Mesendoderm (in vitro differentiated cells): ENCODE measurements at regions not wholly inside any gene's neighbourhood (a gene's known extent, or its start where the extent isn't known, plus 50 kb on each side); places are given as distances from the start of the nearest gene placed in this dataset.
"Not testable (repeated sequence)": the region's sequence is repeated elsewhere in the genome, so short reads cannot be mapped to it uniquely, and the experiment has no call there.

Experiments
- DNase-seq: peaks from one replicate; pipeline ENCODE4 v3.0.0; 2013
- H2AK5ac ChIP-seq: 2 replicates; pipeline ENCODE4 v1.6.1; 2013; ENCODE audit warnings: low read length, inconsistent platforms
- H2BK120ac ChIP-seq: 2 replicates; pipeline ENCODE4 v1.6.1; 2013; ENCODE audit warnings: low read depth, mild to moderate bottlenecking, low read length, moderate library complexity, mixed read lengths
- H2BK15ac ChIP-seq: replicated peaks from 2 replicates; pipeline ENCODE4 v1.6.1; 2013; ENCODE audit warnings: low read depth, mild to moderate bottlenecking, moderate library complexity
- H2BK5ac ChIP-seq: 2 replicates; pipeline ENCODE4 v1.6.1; 2013; ENCODE audit warnings: low read length, inconsistent platforms
- H3K18ac ChIP-seq: 2 replicates; pipeline ENCODE4 v1.6.1; 2013; ENCODE audit warnings: mild to moderate bottlenecking, low read length, mixed read lengths
- H3K23ac ChIP-seq: one replicate; pipeline ENCODE4 v1.6.1; 2013; ENCODE audit warnings: low read length
- H3K27ac ChIP-seq: 2 replicates; pipeline ENCODE4 v1.5.1; 2013; ENCODE audit warnings: low read depth, mild to moderate bottlenecking, inconsistent platforms, low read length, moderate library complexity
- H3K27me3 ChIP-seq: 2 replicates; pipeline ENCODE4 v1.6.1; 2013; ENCODE audit warnings: low read length, control low read depth, mild to moderate bottlenecking, inconsistent platforms; ENCODE audit not compliant: insufficient read depth, poor library complexity
- H3K36me3 ChIP-seq: 2 replicates; pipeline ENCODE4 v1.6.1; 2013; ENCODE audit warnings: low read length, inconsistent platforms; ENCODE audit not compliant: control insufficient read depth, insufficient read depth
- H3K4ac ChIP-seq: one replicate; pipeline ENCODE4 v1.6.1; 2013; ENCODE audit warnings: low read depth, mild to moderate bottlenecking, low read length, moderate library complexity
- H3K4me1 ChIP-seq: 2 replicates; pipeline ENCODE4 v1.6.1; 2013; ENCODE audit warnings: low read depth, low read length, inconsistent platforms; ENCODE audit not compliant: control insufficient read depth
- H3K4me2 ChIP-seq: 2 replicates; pipeline ENCODE4 v1.6.1; 2013; ENCODE audit warnings: low read length
- H3K4me3 ChIP-seq: 2 replicates; pipeline ENCODE4 v1.5.1; 2013; ENCODE audit warnings: mild to moderate bottlenecking, low read length
- H3K56ac ChIP-seq: one replicate; pipeline ENCODE4 v1.6.1; 2013; ENCODE audit warnings: low read length
- H3K79me1 ChIP-seq: 2 replicates; pipeline ENCODE4 v1.6.1; 2013; ENCODE audit warnings: low read length, inconsistent platforms
- H3K79me2 ChIP-seq: 2 replicates; pipeline ENCODE4 v1.6.1; 2013; ENCODE audit warnings: mild to moderate bottlenecking, low read length; ENCODE audit not compliant: control insufficient read depth, insufficient read depth
- H3K9ac ChIP-seq: 2 replicates; pipeline ENCODE4 v1.6.1; 2013; ENCODE audit warnings: low read length, inconsistent platforms
- H4K5ac ChIP-seq: one replicate; pipeline ENCODE4 v1.6.1; 2013; ENCODE audit warnings: low read length
- H4K8ac ChIP-seq: one replicate; pipeline ENCODE4 v1.6.1; 2013; ENCODE audit warnings: low read depth, mild to moderate bottlenecking, control low read depth, low read length, moderate library complexity
- WGBS: extraction: QIAGEN DNeasy Blood & Tissue Kit; methylation state at CpG from one replicate; pipeline ENCODE4 v1.1.7; 2013; ENCODE audit warnings: low lambda C conversion rate, missing lambda C conversion rate; ENCODE audit not compliant: insufficient coverage; ENCODE audit errors: extremely low coverage; 5-methylcytosine and 5-hydroxymethylcytosine counted together

GRCh38 chr16:35599429-35600160 lies 2140.2 kb downstream of the TP53TG3F start:
- Histone ChIP-seq H3K79me1 (no peaks in the 10 kb centered on the region), H3K23ac (no peak overlapping the region), H4K5ac (no peak overlapping the region), H2BK15ac (no peak overlapping the region), H4K8ac (no peak overlapping the region), H3K9ac (no peak overlapping the region), H3K56ac (no peak overlapping the region), H3K4me1 (no peaks in the 10 kb centered on the region), H3K18ac (no peak overlapping the region), H2AK5ac (no peak overlapping the region), H3K4me3 (no peak overlapping the region), H3K4ac (no peak overlapping the region), H3K27ac (no peak overlapping the region), H2BK5ac (no peak overlapping the region), H3K27me3 (no peaks in the 10 kb centered on the region), H3K36me3 (no peaks in the 10 kb centered on the region), H2BK120ac (no peak overlapping the region), H3K4me2 (no peak overlapping the region), H3K79me2 (no peaks in the 10 kb centered on the region)
- DNase-seq: no peak
- no CpG with 5 or more reads among the region's 6 CpGs for WGBS

DNA sequence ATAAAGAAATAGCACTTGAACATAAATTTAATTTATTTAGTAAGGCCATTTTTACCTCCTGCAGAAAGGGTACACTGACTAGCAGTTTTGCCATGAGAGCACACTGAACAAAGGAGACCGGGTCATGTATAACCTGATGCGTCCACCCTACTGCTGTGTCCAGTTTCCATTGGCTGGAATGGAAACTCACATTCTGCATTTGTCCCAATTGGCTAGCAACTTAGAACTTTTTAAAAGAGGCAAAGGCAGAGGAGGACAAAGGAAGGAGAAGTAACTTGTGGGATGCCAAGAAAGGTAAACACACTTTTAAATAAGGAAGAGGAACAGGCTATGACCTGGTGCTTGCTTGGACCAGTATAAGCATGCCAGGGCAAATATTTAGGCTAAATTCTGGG lies 2140.7 kb downstream of the TP53TG3F start:
- H3K27me3 ChIP-seq, DNase-seq, H3K79me1 ChIP-seq, H3K4me3 ChIP-seq, H3K4me2 ChIP-seq, H2BK15ac ChIP-seq, H3K9ac ChIP-seq, H3K56ac ChIP-seq, H3K27ac ChIP-seq, H2AK5ac ChIP-seq, H3K79me2 ChIP-seq, H2BK5ac ChIP-seq, H3K4ac ChIP-seq, H3K23ac ChIP-seq, H4K8ac ChIP-seq, H3K36me3 ChIP-seq, H3K18ac ChIP-seq, H2BK120ac ChIP-seq, H4K5ac ChIP-seq, H3K4me1 ChIP-seq: not testable (repeated sequence)
- no CpG with 5 or more reads among the region's 2 CpGs for WGBS

DNA sequence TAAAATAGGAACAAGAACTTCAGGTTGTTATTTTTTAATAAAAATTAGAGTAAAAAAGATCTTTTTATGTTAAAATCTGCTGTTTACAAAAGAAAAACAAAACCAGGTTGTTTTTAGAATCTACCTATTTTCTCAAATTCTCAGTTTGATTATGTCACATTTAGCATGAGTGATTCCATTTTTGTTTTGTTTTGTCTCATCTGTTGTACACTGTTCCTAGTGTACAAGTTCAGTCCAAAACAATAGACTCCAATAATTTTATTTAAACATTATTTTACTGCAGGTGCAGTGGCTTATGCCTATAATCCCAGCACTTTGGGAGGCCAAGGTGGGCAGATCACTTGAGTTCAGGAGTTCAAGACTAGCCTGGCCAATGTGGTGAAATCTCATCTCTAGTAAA lies 2142.7 kb downstream of the TP53TG3F start:
- DNase-seq: no peak
- H2BK15ac ChIP-seq: no peak overlapping the region
- H3K4ac ChIP-seq: no peak overlapping the region
- H3K79me1 ChIP-seq: no peaks in the 10 kb centered on the region
- no peak overlapping the region for H2AK5ac ChIP-seq
- H2BK5ac ChIP-seq: no peak overlapping the region
- no peak overlapping the region for H3K4me2 ChIP-seq
- no peak overlapping the region for H3K4me3 ChIP-seq
- H4K8ac ChIP-seq: no peak overlapping the region
- H3K27me3 ChIP-seq: no peaks in the 10 kb centered on the region
- no peak overlapping the region for H3K18ac ChIP-seq
- no peak overlapping the region for H3K56ac ChIP-seq
- H3K27ac ChIP-seq: no peak overlapping the region
- H3K9ac ChIP-seq: no peak overlapping the region
- no peak overlapping the region for H2BK120ac ChIP-seq
- H3K36me3 ChIP-seq: no peaks in the 10 kb centered on the region
- H3K79me2 ChIP-seq: no peaks in the 10 kb centered on the region
- no peak overlapping the region for H3K23ac ChIP-seq
- H3K4me1 ChIP-seq: no peaks in the 10 kb centered on the region
- H4K5ac ChIP-seq: no peak overlapping the region

GRCh38 chr16:35603371-35603770 lies 2144.0 kb downstream of the TP53TG3F start:
- not testable (repeated sequence) for H3K18ac ChIP-seq, H3K4me3 ChIP-seq
- WGBS: no CpG with 5 or more reads among the region's 5 CpGs

DNA sequence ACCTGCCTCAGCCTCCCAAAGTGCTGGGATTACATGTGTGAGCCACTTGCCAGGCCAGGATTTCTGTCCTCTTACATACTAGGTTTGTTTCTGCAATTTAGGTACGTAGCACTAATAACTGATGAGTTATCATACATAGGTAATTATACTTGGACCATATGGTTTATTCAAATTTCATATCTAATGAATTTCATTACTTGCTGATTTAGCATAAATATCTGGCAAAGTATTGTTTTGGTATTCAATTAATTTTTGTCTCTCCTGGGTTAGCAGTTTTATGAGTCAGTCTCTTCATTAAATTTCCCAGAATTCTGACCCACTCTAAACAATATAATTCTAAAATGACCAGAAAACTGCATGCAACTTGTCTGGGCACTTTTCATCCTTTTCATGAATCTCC lies 2146.5 kb downstream of the TP53TG3F start:
- Histone ChIP-seq H3K4ac (no peak overlapping the region), H4K8ac (no peak overlapping the region), H3K4me3 (no peak overlapping the region), H2BK5ac (no peak overlapping the region), H3K27ac (no peak overlapping the region), H4K5ac (no peak overlapping the region), H3K79me2 (no peaks in the 10 kb centered on the region), H3K23ac (no peak overlapping the region), H3K56ac (no peak overlapping the region), H3K18ac (no peak overlapping the region), H3K79me1 (no peaks in the 10 kb centered on the region), H2AK5ac (no peak overlapping the region), H3K4me1 (no peaks in the 10 kb centered on the region), H2BK120ac (no peak overlapping the region), H3K9ac (no peak overlapping the region), H3K36me3 (no peaks in the 10 kb centered on the region), H3K4me2 (no peak overlapping the region), H2BK15ac (no peak overlapping the region), H3K27me3 (no peaks in the 10 kb centered on the region)
- WGBS: no CpG with 5 or more reads among the region's 1 CpG
- no peak for DNase-seq

More at GRCh38 chr16:35603371-35603770, 2144.0 kb downstream of the TP53TG3F start:
- not testable (repeated sequence) for H4K5ac ChIP-seq, H2BK120ac ChIP-seq, H4K8ac ChIP-seq, H3K36me3 ChIP-seq, H2BK15ac ChIP-seq, H3K23ac ChIP-seq, H3K4ac ChIP-seq, H2BK5ac ChIP-seq, H3K56ac ChIP-seq, H3K4me1 ChIP-seq, H3K79me2 ChIP-seq, H2AK5ac ChIP-seq, H3K27me3 ChIP-seq, H3K79me1 ChIP-seq, DNase-seq, H3K4me2 ChIP-seq, H3K9ac ChIP-seq, H3K27ac ChIP-seq

GRCh38 chr16:35614883-35615282 lies 2155.5 kb downstream of the TP53TG3F start:
- H3K18ac ChIP-seq, H3K27ac ChIP-seq, H2BK120ac ChIP-seq, H3K9ac ChIP-seq, H3K79me1 ChIP-seq, H2BK5ac ChIP-seq, H3K4me1 ChIP-seq, H3K4me3 ChIP-seq, H4K5ac ChIP-seq, H3K4ac ChIP-seq, H3K4me2 ChIP-seq, H3K56ac ChIP-seq, H3K27me3 ChIP-seq, H3K79me2 ChIP-seq, H2AK5ac ChIP-seq, H3K23ac ChIP-seq, H3K36me3 ChIP-seq, H2BK15ac ChIP-seq, H4K8ac ChIP-seq: not testable (repeated sequence)
- WGBS: no CpG with 5 or more reads among the region's 2 CpGs
- DNase-seq: peak; percentile 2
